ENCODE measurements at regions not wholly inside any gene's neighbourhood (a gene's known extent, or its start where the extent isn't known, plus 50 kb on each side); places are given as distances from the start of the nearest gene placed in this dataset.

- H3K36me3 ChIP-seq (ENCODE audit: control insufficient read depth, insufficient read depth, low read length), result no peaks in the 10 kb centered on the region
- H2AFZ ChIP-seq, result no peak overlapping the region
- no peaks in the 10 kb centered on the region for H3K4me1 ChIP-seq
- H3K9ac ChIP-seq, result no peak overlapping the region
- H3K27ac ChIP-seq, result no peak overlapping the region
- H3K4me3 ChIP-seq (ENCODE audit: low read depth, low read length), result no peak overlapping the region
- no peaks in the 10 kb centered on the region for H3K9me3 ChIP-seq (ENCODE audit: control insufficient read depth, low read length)
- H3K4me2 ChIP-seq (ENCODE audit: low read length), result no peak overlapping the region
- H3K27me3 ChIP-seq (ENCODE audit: control insufficient read depth, insufficient read depth, low read length), result no peaks in the 10 kb centered on the region
- TF ChIP-seq CTCF (IDR thresholded peaks at IDR 0.05), result no peak
- H3K79me2 ChIP-seq, result no peaks in the 10 kb centered on the region
Measured at GRCh38 chr5:52682492-52682891, 105.2 kb upstream of the ITGA1 start.

- Histone ChIP-seq H3K9me3 (ENCODE audit: control insufficient read depth, low read length) (no peaks in the 10 kb centered on the region), H3K27me3 (ENCODE audit: control insufficient read depth, insufficient read depth, low read length) (no peaks in the 10 kb centered on the region), H3K4me1 (no peaks in the 10 kb centered on the region), H3K4me2 (ENCODE audit: low read length) (no peak overlapping the region), H3K36me3 (ENCODE audit: control insufficient read depth, insufficient read depth, low read length) (no peaks in the 10 kb centered on the region), H3K27ac (no peak overlapping the region), H3K79me2 (peaks cover 2% of the 10 kb centered on the region), H3K9ac (no peak overlapping the region), H3K4me3 (ENCODE audit: low read depth, low read length) (no peak overlapping the region), H2AFZ (no peak overlapping the region)
- TF ChIP-seq CTCF (IDR thresholded peaks at IDR 0.05), result no peak
Measured at GRCh38 chr5:52684051-52684450, 103.7 kb upstream of the ITGA1 start.

GRCh38 chr5:52685566-52685965 is 102.2 kb upstream of the ITGA1 start:
- Histone ChIP-seq H3K27ac (no peak overlapping the region), H3K9ac (no peak overlapping the region), H3K4me2 (ENCODE audit: low read length) (no peak overlapping the region), H3K36me3 (ENCODE audit: control insufficient read depth, insufficient read depth, low read length) (no peaks in the 10 kb centered on the region), H3K9me3 (ENCODE audit: control insufficient read depth, low read length) (no peaks in the 10 kb centered on the region), H3K4me3 (ENCODE audit: low read depth, low read length) (no peak overlapping the region), H3K27me3 (ENCODE audit: control insufficient read depth, insufficient read depth, low read length) (no peaks in the 10 kb centered on the region), H3K79me2 (peaks cover 2% of the 10 kb centered on the region), H2AFZ (peak overlapping the region; percentile 24), H3K4me1 (peaks cover 6% of the 10 kb centered on the region)
- no peak for TF ChIP-seq CTCF (IDR thresholded peaks at IDR 0.05)

GRCh38 chr5:52685971-52686370 is 101.7 kb upstream of the ITGA1 start:
- H3K4me3 ChIP-seq (ENCODE audit: low read depth, low read length), result no peak overlapping the region
- no peak overlapping the region for H3K9ac ChIP-seq
- H3K4me1 ChIP-seq, result peaks cover 10% of the 10 kb centered on the region
- H2AFZ ChIP-seq, result peak overlapping the region; percentile 4
- H3K4me2 ChIP-seq (ENCODE audit: low read length), result no peak overlapping the region
- H3K27me3 ChIP-seq (ENCODE audit: control insufficient read depth, insufficient read depth, low read length), result no peaks in the 10 kb centered on the region
- no peaks in the 10 kb centered on the region for H3K9me3 ChIP-seq (ENCODE audit: control insufficient read depth, low read length)
- H3K27ac ChIP-seq, result no peak overlapping the region
- no peaks in the 10 kb centered on the region for H3K36me3 ChIP-seq (ENCODE audit: control insufficient read depth, insufficient read depth, low read length)
- H3K79me2 ChIP-seq, result peaks cover 2% of the 10 kb centered on the region
- TF ChIP-seq CTCF (IDR thresholded peaks at IDR 0.05), result no peak

GRCh38 chr5:52690236-52690768 is 97.4 kb upstream of the ITGA1 start:
- no peak overlapping the region for H3K9ac ChIP-seq
- H2AFZ ChIP-seq, result peak overlapping the region; percentile 72
- no peaks in the 10 kb centered on the region for H3K27me3 ChIP-seq (ENCODE audit: control insufficient read depth, insufficient read depth, low read length)
- H3K36me3 ChIP-seq (ENCODE audit: control insufficient read depth, insufficient read depth, low read length), result no peaks in the 10 kb centered on the region
- H3K79me2 ChIP-seq, result peaks cover 2% of the 10 kb centered on the region
- no peak for TF ChIP-seq CTCF (IDR thresholded peaks at IDR 0.05)
- peaks cover 45% of the 10 kb centered on the region for H3K4me1 ChIP-seq
- no peak overlapping the region for H3K4me3 ChIP-seq (ENCODE audit: low read depth, low read length)
- peak overlapping the region; percentile 82 for H3K27ac ChIP-seq
- no peak overlapping the region for H3K4me2 ChIP-seq (ENCODE audit: low read length)
- no peaks in the 10 kb centered on the region for H3K9me3 ChIP-seq (ENCODE audit: control insufficient read depth, low read length)
